MG63 (cell line): ENCODE measurements at regions not wholly inside any gene's neighbourhood (a gene's known extent, or its start where the extent isn't known, plus 50 kb on each side); places are given as distances from the start of the nearest gene placed in this dataset.
"Not testable (repeated sequence)": the region's sequence is repeated elsewhere in the genome, so short reads cannot be mapped to it uniquely, and the experiment has no call there.

ENCODE experiments used
- DNase-seq: peaks from one replicate; pipeline ENCODE4 v3.0.0-alpha.2; 2020
- H3K27me3 ChIP-seq: fragments of 250-450 bp; sonication (Bioruptor Pico); 2 replicates; pipeline ENCODE4 v1.5.1; 2020; ENCODE audit warnings: mild to moderate bottlenecking, moderate library complexity
- H3K36me3 ChIP-seq: fragments of 250-450 bp; sonication (Bioruptor Pico); 2 replicates; pipeline ENCODE4 v1.5.1; 2020; ENCODE audit warnings: mild to moderate bottlenecking, moderate library complexity
- H3K4me3 ChIP-seq: fragments of 250-450 bp; sonication (Bioruptor Pico); 2 replicates; pipeline ENCODE4 v1.5.1; 2020; ENCODE audit warnings: mild to moderate bottlenecking, moderate library complexity
- H3K9me3 ChIP-seq: fragments of 250-450 bp; sonication (Bioruptor Pico); 2 replicates; pipeline ENCODE4 v1.5.1; 2020; ENCODE audit warnings: mild to moderate bottlenecking, moderate library complexity

- H3K9me3 ChIP-seq: no peaks in the 10 kb centered on the region
- no peak for DNase-seq
- no peaks in the 10 kb centered on the region for H3K27me3 ChIP-seq
Measured at GRCh38 chr3:21271606-21272016, 479.4 kb downstream of the ZNF385D start.

GRCh38 chr3:21269882-21270281 lies 481.1 kb downstream of the ZNF385D start:
- H3K9me3 ChIP-seq: no peaks in the 10 kb centered on the region

More at GRCh38 chr3:21271606-21272016, 479.4 kb downstream of the ZNF385D start:
- Histone ChIP-seq H3K4me3 (no peak overlapping the region), H3K36me3 (no peaks in the 10 kb centered on the region)

GRCh38 chr3:21260507-21260906 lies 490.5 kb downstream of the ZNF385D start:
- no peak for DNase-seq
- Histone ChIP-seq H3K4me3 (no peak overlapping the region), H3K36me3 (no peaks in the 10 kb centered on the region), H3K9me3 (no peaks in the 10 kb centered on the region), H3K27me3 (no peaks in the 10 kb centered on the region)

More at GRCh38 chr3:21269882-21270281, 481.1 kb downstream of the ZNF385D start:
- H3K4me3 ChIP-seq: no peak overlapping the region
- no peaks in the 10 kb centered on the region for H3K27me3 ChIP-seq
- no peaks in the 10 kb centered on the region for H3K36me3 ChIP-seq
- no peak for DNase-seq

GRCh38 chr3:21259896-21260295 lies 491.1 kb downstream of the ZNF385D start:
- Histone ChIP-seq H3K27me3 (no peaks in the 10 kb centered on the region), H3K4me3 (no peak overlapping the region), H3K9me3 (no peaks in the 10 kb centered on the region), H3K36me3 (no peaks in the 10 kb centered on the region)
- no peak for DNase-seq

GRCh38 chr3:21256932-21257331 lies 494.1 kb downstream of the ZNF385D start:
- Histone ChIP-seq H3K36me3 (no peaks in the 10 kb centered on the region), H3K9me3 (no peaks in the 10 kb centered on the region), H3K27me3 (no peaks in the 10 kb centered on the region), H3K4me3 (no peak overlapping the region)
- DNase-seq: no peak

GRCh38 chr3:21238661-21239060 lies 512.3 kb downstream of the ZNF385D start:
- H3K36me3 ChIP-seq: no peaks in the 10 kb centered on the region
- H3K27me3 ChIP-seq: no peaks in the 10 kb centered on the region
- no peak for DNase-seq
- H3K9me3 ChIP-seq: no peaks in the 10 kb centered on the region
- no peak overlapping the region for H3K4me3 ChIP-seq

- no peak for DNase-seq
- no peaks in the 10 kb centered on the region for H3K36me3 ChIP-seq
- H3K27me3 ChIP-seq: no peaks in the 10 kb centered on the region
- H3K9me3 ChIP-seq: no peaks in the 10 kb centered on the region
- no peak overlapping the region for H3K4me3 ChIP-seq
Measured at GRCh38 chr3:21237638-21238037, 513.4 kb downstream of the ZNF385D start.

GRCh38 chr3:21235491-21235890 lies 515.5 kb downstream of the ZNF385D start:
- no peak for DNase-seq
- Histone ChIP-seq H3K36me3 (no peaks in the 10 kb centered on the region), H3K27me3 (no peaks in the 10 kb centered on the region), H3K4me3 (no peak overlapping the region), H3K9me3 (no peaks in the 10 kb centered on the region)

GRCh38 chr3:21234933-21235332 lies 516.1 kb downstream of the ZNF385D start:
- DNase-seq: no peak
- no peak overlapping the region for H3K4me3 ChIP-seq
- no peaks in the 10 kb centered on the region for H3K36me3 ChIP-seq

GRCh38 chr3:21229426-21230135 lies 521.4 kb downstream of the ZNF385D start:
- no peaks in the 10 kb centered on the region for H3K27me3 ChIP-seq
- no peak overlapping the region for H3K4me3 ChIP-seq
- no peak for DNase-seq
- no peaks in the 10 kb centered on the region for H3K36me3 ChIP-seq
- H3K9me3 ChIP-seq: no peaks in the 10 kb centered on the region

More at GRCh38 chr3:21234933-21235332, 516.1 kb downstream of the ZNF385D start:
- H3K27me3 ChIP-seq: no peaks in the 10 kb centered on the region
- no peaks in the 10 kb centered on the region for H3K9me3 ChIP-seq

GRCh38 chr3:21226086-21226485 lies 524.9 kb downstream of the ZNF385D start:
- no peak for DNase-seq
- Histone ChIP-seq H3K36me3 (no peaks in the 10 kb centered on the region), H3K4me3 (no peak overlapping the region), H3K9me3 (no peaks in the 10 kb centered on the region), H3K27me3 (no peaks in the 10 kb centered on the region)

- Histone ChIP-seq H3K9me3 (no peaks in the 10 kb centered on the region), H3K36me3 (no peaks in the 10 kb centered on the region), H3K27me3 (no peaks in the 10 kb centered on the region), H3K4me3 (no peak overlapping the region)
- no peak for DNase-seq
Measured at GRCh38 chr3:21220944-21221343, 530.1 kb downstream of the ZNF385D start.

GRCh38 chr3:21216598-21216997 lies 534.4 kb downstream of the ZNF385D start:
- Histone ChIP-seq H3K27me3 (no peaks in the 10 kb centered on the region), H3K4me3 (no peak overlapping the region), H3K9me3 (no peaks in the 10 kb centered on the region), H3K36me3 (no peaks in the 10 kb centered on the region)
- DNase-seq: no peak

GRCh38 chr3:21204122-21204521 lies 546.9 kb downstream of the ZNF385D start:
- H3K36me3 ChIP-seq, H3K9me3 ChIP-seq, H3K4me3 ChIP-seq, DNase-seq, H3K27me3 ChIP-seq: not testable (repeated sequence)

GRCh38 chr3:21195203-21195602 lies 555.8 kb downstream of the ZNF385D start:
- Histone ChIP-seq H3K9me3 (no peaks in the 10 kb centered on the region), H3K27me3 (no peaks in the 10 kb centered on the region), H3K36me3 (no peaks in the 10 kb centered on the region), H3K4me3 (no peak overlapping the region)
- no peak for DNase-seq

GRCh38 chr3:21194036-21194435 lies 557.0 kb downstream of the ZNF385D start:
- not testable (repeated sequence) for H3K36me3 ChIP-seq, H3K4me3 ChIP-seq, H3K27me3 ChIP-seq, DNase-seq, H3K9me3 ChIP-seq

GRCh38 chr3:21188459-21188858 lies 562.6 kb downstream of the ZNF385D start:
- no peaks in the 10 kb centered on the region for H3K36me3 ChIP-seq
- DNase-seq: no peak
- H3K27me3 ChIP-seq: no peaks in the 10 kb centered on the region
- H3K9me3 ChIP-seq: no peaks in the 10 kb centered on the region
- H3K4me3 ChIP-seq: no peak overlapping the region

GRCh38 chr3:21185816-21186314 lies 565.1 kb downstream of the ZNF385D start:
- H3K9me3 ChIP-seq: no peaks in the 10 kb centered on the region
- no peak overlapping the region for H3K4me3 ChIP-seq
- no peak for DNase-seq

More at GRCh38 chr3:21185816-21186314, 565.1 kb downstream of the ZNF385D start:
- no peaks in the 10 kb centered on the region for H3K27me3 ChIP-seq
- no peaks in the 10 kb centered on the region for H3K36me3 ChIP-seq
